Femur (tissue), 1 donor: ENCODE measurements at regions not wholly inside any gene's neighbourhood (a gene's known extent, or its start where the extent isn't known, plus 50 kb on each side); places are given as distances from the start of the nearest gene placed in this dataset.

Experiments
- DNase-seq: peaks from one replicate; pipeline ENCODE4 v3.0.0-alpha.2; 2017

- no peak for DNase-seq
Observed at GRCh38 chr10:88086187-88086960, 222.9 kb downstream of the PTEN start.

GRCh38 chr10:88088441-88089340 lies 225.3 kb downstream of the PTEN start:
- DNase-seq, result no peak

GRCh38 chr10:88089498-88089897 lies 226.1 kb downstream of the PTEN start:
- no peak for DNase-seq

GRCh38 chr10:88090568-88091214 lies 227.3 kb downstream of the PTEN start:
- DNase-seq, result no peak

- DNase-seq, result peak; percentile 39
Observed at GRCh38 chr10:88091490-88092061, 228.2 kb downstream of the PTEN start.

- DNase-seq, result no peak
Observed at GRCh38 chr10:88092265-88092664, 228.8 kb downstream of the PTEN start.

- no peak for DNase-seq
Observed at GRCh38 chr10:88092973-88093372, 229.5 kb downstream of the PTEN start.

- DNase-seq, result no peak
Observed at GRCh38 chr10:88094795-88095194, 231.4 kb downstream of the PTEN start.

GRCh38 chr10:88095223-88095721 lies 231.8 kb downstream of the PTEN start:
- peak; percentile 42 for DNase-seq

GRCh38 chr10:88095778-88096431 lies 232.5 kb downstream of the PTEN start:
- DNase-seq, result no peak

GRCh38 chr10:88097092-88097516 lies 233.7 kb downstream of the PTEN start:
- DNase-seq, result no peak

- no peak for DNase-seq
Observed at GRCh38 chr10:88097536-88097935, 234.1 kb downstream of the PTEN start.

GRCh38 chr10:88100281-88100680 lies 236.9 kb downstream of the PTEN start:
- no peak for DNase-seq

GRCh38 chr10:88101666-88102065 lies 238.2 kb downstream of the PTEN start:
- DNase-seq, result no peak

GRCh38 chr10:88103576-88103975 lies 240.2 kb downstream of the PTEN start:
- DNase-seq, result no peak

- no peak for DNase-seq
Observed at GRCh38 chr10:88104223-88104622, 240.8 kb downstream of the PTEN start.

GRCh38 chr10:88106366-88106765 lies 242.9 kb downstream of the PTEN start:
- DNase-seq, result no peak

GRCh38 chr10:88107296-88108097 lies 244.1 kb downstream of the PTEN start:
- no peak for DNase-seq

- no peak for DNase-seq
Observed at GRCh38 chr10:88108115-88108610, 244.7 kb downstream of the PTEN start.

- no peak for DNase-seq
Observed at GRCh38 chr10:88110355-88110754, 246.9 kb downstream of the PTEN start.

GRCh38 chr10:88110822-88111221 lies 247.4 kb downstream of the PTEN start:
- DNase-seq, result no peak
